H1 (cell line): ENCODE measurements at regions not wholly inside any gene's neighbourhood (a gene's known extent, or its start where the extent isn't known, plus 50 kb on each side); places are given as distances from the start of the nearest gene placed in this dataset.

Source experiments
- CTCF ChIA-PET: fragments of 300-600 bp; sonication (Branson Sonifier 250); formaldehyde crosslinking; loops from one replicate; lab custom pipeline; 2021; ENCODE audit not compliant: partially characterized antibody; lab: Charles Lee
- POLR2A ChIA-PET: fragments of 300-600 bp; sonication (Branson Sonifier 250); formaldehyde crosslinking; loops from one replicate; lab custom pipeline; 2021; ENCODE audit warnings: inconsistent platforms; ENCODE audit not compliant: partially characterized antibody; lab: Charles Lee
- DNase-seq, 2 experiments: peaks; one replicate each; pipeline versions ENCODE4 v3.0.0 to v3.0.0-alpha.2; 2010 to 2022; ENCODE audit warnings: low spot score in 2 of 2, low read depth in 1 of 2, mixed read lengths in 1 of 2
- FAIRE-seq: peaks from 2 replicates; lab custom pipeline; 2011; peaks lifted over from hg19 to GRCh38; lab: Jason Lieb, UNC
- H2AFZ ChIP-seq: 2 replicates; pipeline ENCODE4 v1.8.1; 2012; ENCODE audit warnings: low read length, inconsistent platforms
- H2AK5ac ChIP-seq: 2 replicates; pipeline ENCODE4 v1.6.1; 2013; ENCODE audit warnings: low read depth, low read length
- H2BK120ac ChIP-seq: replicated peaks from 2 replicates; pipeline ENCODE3; 2013; ENCODE audit warnings: low read depth, low read length, inconsistent platforms
- H2BK12ac ChIP-seq: 2 replicates; pipeline ENCODE4 v1.6.1; 2013; ENCODE audit warnings: low read depth, low read length
- H2BK15ac ChIP-seq: 2 replicates; pipeline ENCODE4 v1.6.1; 2013; ENCODE audit warnings: low read length
- H2BK20ac ChIP-seq: 2 replicates; pipeline ENCODE4 v1.6.1; 2013; ENCODE audit warnings: low read length
- H2BK5ac ChIP-seq: 2 replicates; pipeline ENCODE4 v1.6.1; 2013; ENCODE audit warnings: low read depth, low read length
- H3K14ac ChIP-seq: 2 replicates; pipeline ENCODE4 v1.6.1; 2013; ENCODE audit warnings: inconsistent platforms; ENCODE audit not compliant: insufficient read length
- H3K18ac ChIP-seq: 2 replicates; pipeline ENCODE4 v1.6.1; 2013; ENCODE audit warnings: low read length; ENCODE audit errors: extremely low read depth
- H3K23ac ChIP-seq: 2 replicates; pipeline ENCODE4 v1.6.1; 2013; ENCODE audit warnings: inconsistent platforms; ENCODE audit not compliant: insufficient read length
- H3K23me2 ChIP-seq: 2 replicates; pipeline ENCODE4 v1.6.1; 2013; ENCODE audit warnings: low read depth, low read length
- H3K27ac ChIP-seq: 2 replicates; pipeline ENCODE4 v1.6.1; 2011; ENCODE audit warnings: low read depth, low read length, inconsistent platforms
- H3K27me3 ChIP-seq, 4 experiments: replicated peaks in 1 of 4; 1 replicate in 1 of 4; 2 replicates in 3 of 4; pipeline versions ENCODE4 v1.6.1 to v1.8.1; 2011 to 2013; ENCODE audit warnings: low read length in 3 of 4, mild to moderate bottlenecking in 3 of 4, inconsistent platforms in 2 of 4, mixed read lengths in 2 of 4, moderate library complexity in 1 of 4; ENCODE audit not compliant: control insufficient read depth in 3 of 4, insufficient read depth in 3 of 4; ENCODE audit errors: extremely low read depth in 1 of 4
- H3K36me3 ChIP-seq, 4 experiments: 2 replicates each; pipeline versions ENCODE4 v1.6.1 to v1.8.1; 2011 to 2013; ENCODE audit warnings: mild to moderate bottlenecking in 4 of 4, low read length in 3 of 4, moderate library complexity in 2 of 4, control low read depth in 1 of 4, inconsistent platforms in 1 of 4; ENCODE audit not compliant: insufficient read depth in 4 of 4, control insufficient read depth in 2 of 4
- H3K4ac ChIP-seq: replicated peaks from 2 replicates; pipeline ENCODE3; 2013; ENCODE audit warnings: low read length, low read depth, mixed read lengths, inconsistent platforms; ENCODE audit not compliant: insufficient read length
- H3K4me1 ChIP-seq, 4 experiments: replicated peaks in 1 of 4; 1 replicate in 1 of 4; 2 replicates in 3 of 4; pipeline versions ENCODE4 v1.6.1 to v1.8.1; 2011 to 2013; ENCODE audit warnings: low read length in 3 of 4, inconsistent platforms in 2 of 4, mixed read lengths in 1 of 4; ENCODE audit not compliant: insufficient read depth in 4 of 4, control insufficient read depth in 3 of 4
- H3K4me2 ChIP-seq, 2 experiments: 2 replicates each; pipeline versions ENCODE4 v1.6.1 to v1.8.1; 2011 to 2013; ENCODE audit warnings: low read depth in 2 of 2, low read length in 2 of 2, control low read depth in 1 of 2, inconsistent platforms in 1 of 2, mild to moderate bottlenecking in 1 of 2; ENCODE audit not compliant: insufficient read depth in 1 of 2
- H3K4me3 ChIP-seq, 4 experiments: fragments of 200-600, 300-600 bp in 1 of 4; sonication (generic), shearing (Covaris generic), sonication (Bioruptor Twin) in 1 of 4; 2 replicates each; pipeline versions ENCODE4 v1.5.1 to v1.8.1; 2011 to 2016; ENCODE audit warnings: low read length in 4 of 4, low read depth in 3 of 4, control low read depth in 2 of 4, inconsistent platforms in 2 of 4, mild to moderate bottlenecking in 2 of 4, mixed read lengths in 1 of 4, moderate library complexity in 1 of 4; ENCODE audit not compliant: insufficient read depth in 2 of 4; ENCODE audit errors: extremely low read depth in 1 of 4
- H3K56ac ChIP-seq: replicated peaks from 2 replicates; pipeline ENCODE3; 2013; ENCODE audit warnings: low read depth, mild to moderate bottlenecking, mixed read lengths, low read length, inconsistent platforms; ENCODE audit not compliant: insufficient read length
- H3K79me1 ChIP-seq: 2 replicates; pipeline ENCODE4 v1.6.1; 2013; ENCODE audit warnings: low read depth, low read length, control low read depth
- H3K79me2 ChIP-seq, 2 experiments: 2 replicates each; pipeline versions ENCODE4 v1.6.1 to v1.8.1; 2012 to 2013; ENCODE audit warnings: low read length in 2 of 2, mild to moderate bottlenecking in 2 of 2, inconsistent platforms in 1 of 2; ENCODE audit not compliant: insufficient read depth in 2 of 2, control insufficient read depth in 1 of 2
- H3K9ac ChIP-seq, 4 experiments: replicated peaks in 1 of 4; 1 replicate in 1 of 4; 2 replicates in 3 of 4; pipeline versions ENCODE4 v1.6.1 to v1.8.1; 2011 to 2013; ENCODE audit warnings: low read depth in 3 of 4, low read length in 3 of 4, control low read depth in 2 of 4, mild to moderate bottlenecking in 2 of 4, moderate library complexity in 2 of 4, inconsistent platforms in 1 of 4; ENCODE audit errors: extremely low read depth in 1 of 4
- H3K9me3 ChIP-seq, 2 experiments: 2 replicates each; pipeline versions ENCODE4 v1.6.1 to v1.8.1; 2012 to 2013; ENCODE audit warnings: mild to moderate bottlenecking in 2 of 2, moderate library complexity in 2 of 2, control low read depth in 1 of 2, inconsistent platforms in 1 of 2, low read depth in 1 of 2, low read length in 1 of 2, mixed read lengths in 1 of 2; ENCODE audit not compliant: insufficient read depth in 2 of 2
- H4K20me1 ChIP-seq, 2 experiments: replicated peaks in 1 of 2; 2 replicates each; pipeline versions ENCODE3 to v1.8.1; 2011 to 2013; ENCODE audit warnings: inconsistent platforms in 2 of 2, low read length in 2 of 2, mild to moderate bottlenecking in 1 of 2; ENCODE audit not compliant: insufficient read depth in 2 of 2, control insufficient read depth in 1 of 2
- H4K5ac ChIP-seq: 2 replicates; pipeline ENCODE4 v1.6.1; 2013; ENCODE audit warnings: low read length, low read depth, mixed read lengths, inconsistent platforms; ENCODE audit not compliant: insufficient read length
- H4K8ac ChIP-seq: 2 replicates; pipeline ENCODE4 v1.8.0; 2013; ENCODE audit warnings: mild to moderate bottlenecking, moderate library complexity, low read length, inconsistent platforms; ENCODE audit not compliant: insufficient read depth; ENCODE audit errors: extremely low read depth
- H4K91ac ChIP-seq: replicated peaks from 2 replicates; pipeline ENCODE3; 2013; ENCODE audit warnings: low read length, mixed read lengths, inconsistent platforms; ENCODE audit not compliant: insufficient read length
- BACH1 ChIP-seq: IDR thresholded peaks from 2 replicates; pipeline ENCODE4 v1.6.1; 2012; ENCODE audit warnings: low read length, improper control_type of control experiment
- CEBPB ChIP-seq: IDR thresholded peaks from 2 replicates; pipeline ENCODE4 v1.6.1; 2012; ENCODE audit warnings: low read depth, low read length
- CTBP2 ChIP-seq: IDR thresholded peaks from 2 replicates; pipeline ENCODE4 v1.7.0; 2011; ENCODE audit warnings: borderline replicate concordance, mild to moderate bottlenecking, moderate library complexity, mixed read lengths, low read length; ENCODE audit not compliant: insufficient read depth, insufficient read length
- GABPA ChIP-seq: IDR thresholded peaks from 2 replicates; pipeline ENCODE4 v1.6.1; 2011; ENCODE audit warnings: mild to moderate bottlenecking, low read length, moderate library complexity, borderline replicate concordance; ENCODE audit not compliant: insufficient read depth
- JUN ChIP-seq: IDR thresholded peaks from 2 replicates; pipeline ENCODE4 v1.6.1; 2011; ENCODE audit warnings: low read depth, mild to moderate bottlenecking, improper control_type of control experiment, low read length
- NRF1 ChIP-seq: IDR thresholded peaks from 2 replicates; pipeline ENCODE4 v1.6.1; 2011; ENCODE audit warnings: mild to moderate bottlenecking, low read depth, low read length, improper control_type of control experiment
- PHF8 ChIP-seq: fragments of 200-600 bp; sonication (generic); conservative IDR thresholded peaks from 2 replicates; pipeline ENCODE4 v1.7.1; 2012; ENCODE audit warnings: low read depth, mild to moderate bottlenecking, inconsistent platforms, low read length, moderate library complexity
- SP1 ChIP-seq: IDR thresholded peaks from 2 replicates; pipeline ENCODE4 v1.6.1; 2011; ENCODE audit warnings: low read depth, low read length
- USF2 ChIP-seq: IDR thresholded peaks from 2 replicates; pipeline ENCODE4 v1.6.1; 2011; ENCODE audit warnings: low read length, improper control_type of control experiment
- YY1 ChIP-seq: IDR thresholded peaks from 2 replicates; pipeline ENCODE4 v1.6.1; 2011; ENCODE audit warnings: low read depth, mild to moderate bottlenecking, low read length
- ZNF274 ChIP-seq: IDR thresholded peaks from 2 replicates; pipeline ENCODE4 v1.7.0; 2012; ENCODE audit warnings: low read length, borderline replicate concordance; ENCODE audit errors: extremely low read depth
- WGBS, 2 experiments: shearing (Covaris generic) in 1 of 2; methylation state at CpG; one replicate each; pipeline versions ENCODE4 v1.1.6 to v1.1.7; 2013 to 2015; ENCODE audit warnings: low lambda C conversion rate in 2 of 2, mixed read lengths in 2 of 2, inconsistent platforms in 1 of 2, low coverage in 1 of 2, missing lambda C conversion rate in 1 of 2; ENCODE audit not compliant: insufficient replicate concordance in 2 of 2, insufficient coverage in 1 of 2, insufficient read length in 1 of 2; ENCODE audit errors: extremely low coverage in 1 of 2, missing lambda C conversion rate in 1 of 2; 5-methylcytosine and 5-hydroxymethylcytosine counted together
- TF ChIP-seq, protein P1 (sequence below), 3 experiments: IDR thresholded peaks; 1 replicate in 2 of 3; 2 replicates in 1 of 3; pipeline versions ENCODE4 v1.5.1 to v1.6.1; 2011; ENCODE audit warnings: low read length in 3 of 3, mild to moderate bottlenecking in 3 of 3, inconsistent platforms in 2 of 3, low read depth in 1 of 3, moderate library complexity in 1 of 3; ENCODE audit not compliant: insufficient read depth in 1 of 3; ENCODE audit errors: control extremely low read depth in 1 of 3

DNA sequence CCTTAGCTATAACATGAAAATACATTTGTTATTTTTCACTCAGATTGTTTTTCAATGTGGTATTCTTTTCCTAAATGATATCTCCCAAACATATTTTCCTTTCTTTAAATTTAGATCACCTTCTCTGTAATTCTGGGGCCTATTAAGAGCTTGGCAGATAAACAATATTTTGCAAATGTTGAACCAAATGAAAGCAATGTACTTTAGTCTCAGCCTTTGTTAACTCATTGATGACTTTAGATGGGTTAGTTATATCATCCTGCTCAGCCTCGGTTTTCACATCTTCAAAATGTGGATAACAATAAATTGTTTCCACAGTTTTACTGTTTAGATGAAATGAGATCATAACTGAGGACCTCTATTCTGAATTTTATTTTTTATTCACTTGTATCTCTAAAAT, 1205.2 kb downstream of the SUCLG1 start:
- no peak for DNase-seq
- CTCF ChIA-PET = interaction anchor here (0.7 to 0.9 kb wide), 2 partner anchors 9 to 48 kb away, joined by 3 to 4 read pairs; no protein-coding TSS in a partner anchor
- Histone ChIP-seq H3K56ac (no peak overlapping the region), H3K4me2 (no peak overlapping the region), H3K27ac (no peak overlapping the region), H3K27me3 (no peaks in the 10 kb centered on the region), H3K18ac (no peak overlapping the region), H4K5ac (no peak overlapping the region), H3K9ac (no peak overlapping the region), H2BK5ac (no peak overlapping the region), H3K23ac (no peak overlapping the region), H2AFZ (no peak overlapping the region), H2BK20ac (no peak overlapping the region), H3K4ac (no peak overlapping the region), H2BK120ac (no peak overlapping the region), H3K79me2 (no peaks in the 10 kb centered on the region), H4K20me1 (no peaks in the 10 kb centered on the region), H4K8ac (no peak overlapping the region), H3K36me3 (no peaks in the 10 kb centered on the region; a peak in 1 of 8 replicates), H3K14ac (no peak overlapping the region), H3K4me1 (no peaks in the 10 kb centered on the region), H3K23me2 (no peaks in the 10 kb centered on the region), H3K79me1 (no peaks in the 10 kb centered on the region), H3K4me3 (no peak overlapping the region), H2BK12ac (no peak overlapping the region), H2BK15ac (no peak overlapping the region), H2AK5ac (no peak overlapping the region), H3K9me3 (no peaks in the 10 kb centered on the region), H4K91ac (no peak overlapping the region)
- POLR2A ChIA-PET = no interaction called here
- FAIRE-seq = no peak
- WGBS, 2 experiments = 91% methylated on average over 1 of the region's 1 CpG; no CpG with 5 or more reads in 1 of the 2 experiments
- TF ChIP-seq USF2 (no peak), ZNF274 (no peak), BACH1 (no peak), PHF8 (no peak), SP1 (no peak), JUN (no peak), NRF1 (no peak), CTBP2 (no peak), YY1 (no peak), GABPA (no peak), CEBPB (no peak)
- TF ChIP-seq, protein P1, sequence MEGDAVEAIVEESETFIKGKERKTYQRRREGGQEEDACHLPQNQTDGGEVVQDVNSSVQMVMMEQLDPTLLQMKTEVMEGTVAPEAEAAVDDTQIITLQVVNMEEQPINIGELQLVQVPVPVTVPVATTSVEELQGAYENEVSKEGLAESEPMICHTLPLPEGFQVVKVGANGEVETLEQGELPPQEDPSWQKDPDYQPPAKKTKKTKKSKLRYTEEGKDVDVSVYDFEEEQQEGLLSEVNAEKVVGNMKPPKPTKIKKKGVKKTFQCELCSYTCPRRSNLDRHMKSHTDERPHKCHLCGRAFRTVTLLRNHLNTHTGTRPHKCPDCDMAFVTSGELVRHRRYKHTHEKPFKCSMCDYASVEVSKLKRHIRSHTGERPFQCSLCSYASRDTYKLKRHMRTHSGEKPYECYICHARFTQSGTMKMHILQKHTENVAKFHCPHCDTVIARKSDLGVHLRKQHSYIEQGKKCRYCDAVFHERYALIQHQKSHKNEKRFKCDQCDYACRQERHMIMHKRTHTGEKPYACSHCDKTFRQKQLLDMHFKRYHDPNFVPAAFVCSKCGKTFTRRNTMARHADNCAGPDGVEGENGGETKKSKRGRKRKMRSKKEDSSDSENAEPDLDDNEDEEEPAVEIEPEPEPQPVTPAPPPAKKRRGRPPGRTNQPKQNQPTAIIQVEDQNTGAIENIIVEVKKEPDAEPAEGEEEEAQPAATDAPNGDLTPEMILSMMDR (IDR thresholded peaks at IDR 0.05; ENCODE audit: control extremely low read depth in 1 of 3, insufficient read depth in 1 of 3, low read depth in 1 of 3, low read length in 3 of 3) = no peak
